H1 (cell line): ENCODE measurements at regions not wholly inside any gene's neighbourhood (a gene's known extent, or its start where the extent isn't known, plus 50 kb on each side); places are given as distances from the start of the nearest gene placed in this dataset.

Experiments
- CTCF ChIA-PET: fragments of 300-600 bp; sonication (Branson Sonifier 250); formaldehyde crosslinking; loops from one replicate; lab custom pipeline; 2021; ENCODE audit not compliant: partially characterized antibody; lab: Charles Lee
- POLR2A ChIA-PET: fragments of 300-600 bp; sonication (Branson Sonifier 250); formaldehyde crosslinking; loops from one replicate; lab custom pipeline; 2021; ENCODE audit warnings: inconsistent platforms; ENCODE audit not compliant: partially characterized antibody; lab: Charles Lee
- DNase-seq, 2 experiments: peaks; one replicate each; pipeline versions ENCODE4 v3.0.0 to v3.0.0-alpha.2; 2010 to 2022; ENCODE audit warnings: low spot score in 2 of 2, low read depth in 1 of 2, mixed read lengths in 1 of 2
- FAIRE-seq: peaks from 2 replicates; lab custom pipeline; 2011; peaks lifted over from hg19 to GRCh38; lab: Jason Lieb, UNC
- H2AFZ ChIP-seq: 2 replicates; pipeline ENCODE4 v1.8.1; 2012; ENCODE audit warnings: low read length, inconsistent platforms
- H2AK5ac ChIP-seq: 2 replicates; pipeline ENCODE4 v1.6.1; 2013; ENCODE audit warnings: low read depth, low read length
- H2BK120ac ChIP-seq: replicated peaks from 2 replicates; pipeline ENCODE3; 2013; ENCODE audit warnings: low read depth, low read length, inconsistent platforms
- H2BK12ac ChIP-seq: 2 replicates; pipeline ENCODE4 v1.6.1; 2013; ENCODE audit warnings: low read depth, low read length
- H2BK15ac ChIP-seq: 2 replicates; pipeline ENCODE4 v1.6.1; 2013; ENCODE audit warnings: low read length
- H2BK20ac ChIP-seq: 2 replicates; pipeline ENCODE4 v1.6.1; 2013; ENCODE audit warnings: low read length
- H2BK5ac ChIP-seq: 2 replicates; pipeline ENCODE4 v1.6.1; 2013; ENCODE audit warnings: low read depth, low read length
- H3K14ac ChIP-seq: 2 replicates; pipeline ENCODE4 v1.6.1; 2013; ENCODE audit warnings: inconsistent platforms; ENCODE audit not compliant: insufficient read length
- H3K18ac ChIP-seq: 2 replicates; pipeline ENCODE4 v1.6.1; 2013; ENCODE audit warnings: low read length; ENCODE audit errors: extremely low read depth
- H3K23ac ChIP-seq: 2 replicates; pipeline ENCODE4 v1.6.1; 2013; ENCODE audit warnings: inconsistent platforms; ENCODE audit not compliant: insufficient read length
- H3K23me2 ChIP-seq: 2 replicates; pipeline ENCODE4 v1.6.1; 2013; ENCODE audit warnings: low read depth, low read length
- H3K27ac ChIP-seq: 2 replicates; pipeline ENCODE4 v1.6.1; 2011; ENCODE audit warnings: low read depth, low read length, inconsistent platforms
- H3K27me3 ChIP-seq, 4 experiments: replicated peaks in 1 of 4; 1 replicate in 1 of 4; 2 replicates in 3 of 4; pipeline versions ENCODE4 v1.6.1 to v1.8.1; 2011 to 2013; ENCODE audit warnings: low read length in 3 of 4, mild to moderate bottlenecking in 3 of 4, inconsistent platforms in 2 of 4, mixed read lengths in 2 of 4, moderate library complexity in 1 of 4; ENCODE audit not compliant: control insufficient read depth in 3 of 4, insufficient read depth in 3 of 4; ENCODE audit errors: extremely low read depth in 1 of 4
- H3K36me3 ChIP-seq, 4 experiments: 2 replicates each; pipeline versions ENCODE4 v1.6.1 to v1.8.1; 2011 to 2013; ENCODE audit warnings: mild to moderate bottlenecking in 4 of 4, low read length in 3 of 4, moderate library complexity in 2 of 4, control low read depth in 1 of 4, inconsistent platforms in 1 of 4; ENCODE audit not compliant: insufficient read depth in 4 of 4, control insufficient read depth in 2 of 4
- H3K4ac ChIP-seq: replicated peaks from 2 replicates; pipeline ENCODE3; 2013; ENCODE audit warnings: low read length, low read depth, mixed read lengths, inconsistent platforms; ENCODE audit not compliant: insufficient read length
- H3K4me1 ChIP-seq, 4 experiments: replicated peaks in 1 of 4; 1 replicate in 1 of 4; 2 replicates in 3 of 4; pipeline versions ENCODE4 v1.6.1 to v1.8.1; 2011 to 2013; ENCODE audit warnings: low read length in 3 of 4, inconsistent platforms in 2 of 4, mixed read lengths in 1 of 4; ENCODE audit not compliant: insufficient read depth in 4 of 4, control insufficient read depth in 3 of 4
- H3K4me2 ChIP-seq, 2 experiments: 2 replicates each; pipeline versions ENCODE4 v1.6.1 to v1.8.1; 2011 to 2013; ENCODE audit warnings: low read depth in 2 of 2, low read length in 2 of 2, control low read depth in 1 of 2, inconsistent platforms in 1 of 2, mild to moderate bottlenecking in 1 of 2; ENCODE audit not compliant: insufficient read depth in 1 of 2
- H3K4me3 ChIP-seq, 4 experiments: fragments of 200-600, 300-600 bp in 1 of 4; sonication (generic), shearing (Covaris generic), sonication (Bioruptor Twin) in 1 of 4; 2 replicates each; pipeline versions ENCODE4 v1.5.1 to v1.8.1; 2011 to 2016; ENCODE audit warnings: low read length in 4 of 4, low read depth in 3 of 4, control low read depth in 2 of 4, inconsistent platforms in 2 of 4, mild to moderate bottlenecking in 2 of 4, mixed read lengths in 1 of 4, moderate library complexity in 1 of 4; ENCODE audit not compliant: insufficient read depth in 2 of 4; ENCODE audit errors: extremely low read depth in 1 of 4
- H3K56ac ChIP-seq: replicated peaks from 2 replicates; pipeline ENCODE3; 2013; ENCODE audit warnings: low read depth, mild to moderate bottlenecking, mixed read lengths, low read length, inconsistent platforms; ENCODE audit not compliant: insufficient read length
- H3K79me1 ChIP-seq: 2 replicates; pipeline ENCODE4 v1.6.1; 2013; ENCODE audit warnings: low read depth, low read length, control low read depth
- H3K79me2 ChIP-seq, 2 experiments: 2 replicates each; pipeline versions ENCODE4 v1.6.1 to v1.8.1; 2012 to 2013; ENCODE audit warnings: low read length in 2 of 2, mild to moderate bottlenecking in 2 of 2, inconsistent platforms in 1 of 2; ENCODE audit not compliant: insufficient read depth in 2 of 2, control insufficient read depth in 1 of 2
- H3K9ac ChIP-seq, 4 experiments: replicated peaks in 1 of 4; 1 replicate in 1 of 4; 2 replicates in 3 of 4; pipeline versions ENCODE4 v1.6.1 to v1.8.1; 2011 to 2013; ENCODE audit warnings: low read depth in 3 of 4, low read length in 3 of 4, control low read depth in 2 of 4, mild to moderate bottlenecking in 2 of 4, moderate library complexity in 2 of 4, inconsistent platforms in 1 of 4; ENCODE audit errors: extremely low read depth in 1 of 4
- H3K9me3 ChIP-seq, 2 experiments: 2 replicates each; pipeline versions ENCODE4 v1.6.1 to v1.8.1; 2012 to 2013; ENCODE audit warnings: mild to moderate bottlenecking in 2 of 2, moderate library complexity in 2 of 2, control low read depth in 1 of 2, inconsistent platforms in 1 of 2, low read depth in 1 of 2, low read length in 1 of 2, mixed read lengths in 1 of 2; ENCODE audit not compliant: insufficient read depth in 2 of 2
- H4K20me1 ChIP-seq, 2 experiments: replicated peaks in 1 of 2; 2 replicates each; pipeline versions ENCODE3 to v1.8.1; 2011 to 2013; ENCODE audit warnings: inconsistent platforms in 2 of 2, low read length in 2 of 2, mild to moderate bottlenecking in 1 of 2; ENCODE audit not compliant: insufficient read depth in 2 of 2, control insufficient read depth in 1 of 2
- H4K5ac ChIP-seq: 2 replicates; pipeline ENCODE4 v1.6.1; 2013; ENCODE audit warnings: low read length, low read depth, mixed read lengths, inconsistent platforms; ENCODE audit not compliant: insufficient read length
- H4K8ac ChIP-seq: 2 replicates; pipeline ENCODE4 v1.8.0; 2013; ENCODE audit warnings: mild to moderate bottlenecking, moderate library complexity, low read length, inconsistent platforms; ENCODE audit not compliant: insufficient read depth; ENCODE audit errors: extremely low read depth
- H4K91ac ChIP-seq: replicated peaks from 2 replicates; pipeline ENCODE3; 2013; ENCODE audit warnings: low read length, mixed read lengths, inconsistent platforms; ENCODE audit not compliant: insufficient read length
- BACH1 ChIP-seq: IDR thresholded peaks from 2 replicates; pipeline ENCODE4 v1.6.1; 2012; ENCODE audit warnings: low read length, improper control_type of control experiment
- BRCA1 ChIP-seq: IDR thresholded peaks from 2 replicates; pipeline ENCODE4 v1.6.1; 2012; ENCODE audit warnings: low read depth, low read length, improper control_type of control experiment
- CBX5 ChIP-seq: fragments of 300-800, 300-1000 bp; sonication (generic); IDR thresholded peaks from 2 replicates; pipeline ENCODE4 v1.7.1; 2016; ENCODE audit warnings: antibody characterized with exemption, low read length, low read depth
- CREB1 ChIP-seq: IDR thresholded peaks from 2 replicates; pipeline ENCODE4 v1.6.1; 2012; ENCODE audit warnings: inconsistent platforms
- EP300 ChIP-seq, 2 experiments: IDR thresholded peaks; 1 replicate in 1 of 2; 2 replicates in 1 of 2; pipeline ENCODE4 v1.6.1; 2011 to 2012; ENCODE audit warnings: low read depth in 2 of 2, low read length in 2 of 2, mild to moderate bottlenecking in 2 of 2, borderline replicate concordance in 1 of 2, inconsistent platforms in 1 of 2, moderate library complexity in 1 of 2
- EZH2 ChIP-seq: fragments of 200-600 bp; sonication (generic); IDR thresholded peaks from 2 replicates; pipeline ENCODE4 v1.7.1; 2012; ENCODE audit warnings: low read depth, mild to moderate bottlenecking, moderate library complexity, low read length, inconsistent platforms; ENCODE audit not compliant: severe bottlenecking
- GTF2F1 ChIP-seq: IDR thresholded peaks from 2 replicates; pipeline ENCODE4 v1.6.1; 2012; ENCODE audit warnings: low read depth, low read length, improper control_type of control experiment, borderline replicate concordance
- HDAC6 ChIP-seq: IDR thresholded peaks from one replicate; pipeline ENCODE4 v1.7.1; 2012; ENCODE audit warnings: low read depth, mild to moderate bottlenecking, inconsistent platforms, low read length, moderate library complexity
- KDM5A ChIP-seq: fragments of 200-600 bp; IDR thresholded peaks from 2 replicates; pipeline ENCODE4 v1.7.1; 2012; ENCODE audit warnings: mild to moderate bottlenecking, low read length, inconsistent platforms, mixed read lengths
- MAFK ChIP-seq: IDR thresholded peaks from 2 replicates; pipeline ENCODE4 v1.6.1; 2012; ENCODE audit warnings: low read depth, mild to moderate bottlenecking, improper control_type of control experiment, low read length
- NANOG ChIP-seq: IDR thresholded peaks from 2 replicates; pipeline ENCODE4 v1.6.1; 2011; ENCODE audit warnings: low read length, low read depth, mild to moderate bottlenecking, inconsistent platforms; ENCODE audit not compliant: insufficient read depth, poor library complexity, severe bottlenecking
- PHF8 ChIP-seq: fragments of 200-600 bp; sonication (generic); conservative IDR thresholded peaks from 2 replicates; pipeline ENCODE4 v1.7.1; 2012; ENCODE audit warnings: low read depth, mild to moderate bottlenecking, inconsistent platforms, low read length, moderate library complexity
- RFX5 ChIP-seq: IDR thresholded peaks from 2 replicates; pipeline ENCODE4 v1.6.1; 2011; ENCODE audit warnings: low read depth, low read length, improper control_type of control experiment, borderline replicate concordance
- RNF2 ChIP-seq: fragments of 200-900, 300-1000 bp; sonication (generic); IDR thresholded peaks from 2 replicates; pipeline ENCODE4 v1.7.1; 2016; ENCODE audit warnings: borderline replicate concordance, low read depth, mild to moderate bottlenecking, antibody characterized with exemption, low read length; ENCODE audit not compliant: poor library complexity, severe bottlenecking; ENCODE audit errors: missing control alignments
- SP4 ChIP-seq: IDR thresholded peaks from 2 replicates; pipeline ENCODE4 v1.6.1; 2012; ENCODE audit warnings: low read length, inconsistent platforms
- SRF ChIP-seq: IDR thresholded peaks from 2 replicates; pipeline ENCODE4 v1.6.1; 2011; ENCODE audit warnings: mild to moderate bottlenecking, low read depth, low read length, moderate library complexity
- WGBS, 2 experiments: shearing (Covaris generic) in 1 of 2; methylation state at CpG; one replicate each; pipeline versions ENCODE4 v1.1.6 to v1.1.7; 2013 to 2015; ENCODE audit warnings: low lambda C conversion rate in 2 of 2, mixed read lengths in 2 of 2, inconsistent platforms in 1 of 2, low coverage in 1 of 2, missing lambda C conversion rate in 1 of 2; ENCODE audit not compliant: insufficient replicate concordance in 2 of 2, insufficient coverage in 1 of 2, insufficient read length in 1 of 2; ENCODE audit errors: extremely low coverage in 1 of 2, missing lambda C conversion rate in 1 of 2; 5-methylcytosine and 5-hydroxymethylcytosine counted together

DNA sequence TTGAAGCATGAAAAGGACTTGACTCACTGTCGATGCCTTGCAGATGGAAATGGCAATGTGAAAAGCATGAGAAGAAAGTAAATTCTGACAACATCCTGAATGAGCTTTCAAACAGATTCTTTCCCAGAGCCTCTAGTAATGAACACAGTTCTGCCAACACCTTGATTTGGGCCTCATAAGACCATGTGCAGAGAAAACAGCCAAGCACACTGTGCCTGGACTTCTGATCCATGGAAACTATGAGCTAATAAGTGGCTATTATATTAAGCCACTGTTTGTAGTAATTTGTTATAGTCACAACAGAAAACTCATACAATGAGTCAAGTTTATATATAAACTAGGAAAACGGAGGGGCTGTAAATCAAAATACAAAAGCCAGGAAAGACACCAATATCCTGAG, 477.3 kb downstream of the MBD2 start:
- no peak overlapping the region for H3K23ac ChIP-seq
- H2BK5ac ChIP-seq: no peak overlapping the region
- H4K8ac ChIP-seq: no peak overlapping the region
- H3K79me2 ChIP-seq: no peaks in the 10 kb centered on the region
- H3K4me3 ChIP-seq: no peak overlapping the region
- H3K18ac ChIP-seq: no peak overlapping the region
- no peaks in the 10 kb centered on the region for H3K36me3 ChIP-seq
- H2BK120ac ChIP-seq: no peak overlapping the region
- no peak overlapping the region for H3K9ac ChIP-seq
- no peak overlapping the region for H3K4me2 ChIP-seq
- peaks cover 0 to 3% (median 1%) of the 10 kb centered on the region in 4 experiments; a peak in 2 of 7 replicates for H3K4me1 ChIP-seq
- ChIA-PET POLR2A (no interaction called here), CTCF (no interaction called here)
- no peak overlapping the region for H2AK5ac ChIP-seq
- H2BK15ac ChIP-seq: no peak overlapping the region
- H4K5ac ChIP-seq: no peak overlapping the region
- no peak overlapping the region for H3K4ac ChIP-seq
- no peaks in the 10 kb centered on the region for H3K9me3 ChIP-seq
- FAIRE-seq: no peak
- H3K56ac ChIP-seq: no peak overlapping the region
- no peak overlapping the region for H2BK12ac ChIP-seq
- H3K27ac ChIP-seq: no peak overlapping the region
- no peak for DNase-seq
- WGBS, 2 experiments: 88% methylated on average over 2 of the region's 2 CpGs; no CpG with 5 or more reads in 1 of the 2 experiments
- H3K79me1 ChIP-seq: no peaks in the 10 kb centered on the region
- H2BK20ac ChIP-seq: no peak overlapping the region
- H3K27me3 ChIP-seq: no peaks in the 10 kb centered on the region
- H4K20me1 ChIP-seq: no peaks in the 10 kb centered on the region
- no peaks in the 10 kb centered on the region for H3K23me2 ChIP-seq
- H4K91ac ChIP-seq: no peak overlapping the region
- no peak overlapping the region for H3K14ac ChIP-seq
- no peak overlapping the region for H2AFZ ChIP-seq
- no peak for TF ChIP-seq CBX5
- no peak for TF ChIP-seq SP4
- TF ChIP-seq BRCA1: no peak
- TF ChIP-seq GTF2F1: no peak
- no peak for TF ChIP-seq RNF2
- no peak for TF ChIP-seq KDM5A
- no peak for TF ChIP-seq RFX5
- no peak for TF ChIP-seq BACH1
- TF ChIP-seq EZH2: no peak
- TF ChIP-seq CREB1: no peak
- no peak for TF ChIP-seq PHF8
- TF ChIP-seq NANOG: no peak
- no peak for TF ChIP-seq SRF
- no peak for TF ChIP-seq HDAC6
- TF ChIP-seq MAFK: no peak
- no peak for TF ChIP-seq EP300 (IDR thresholded peaks at IDR 0.05; ENCODE audit: borderline replicate concordance in 1 of 2, low read depth in 2 of 2, low read length in 2 of 2)
